ENCODE measurements at regions not wholly inside any gene's neighbourhood (a gene's known extent, or its start where the extent isn't known, plus 50 kb on each side); places are given as distances from the start of the nearest gene placed in this dataset.

DNA sequence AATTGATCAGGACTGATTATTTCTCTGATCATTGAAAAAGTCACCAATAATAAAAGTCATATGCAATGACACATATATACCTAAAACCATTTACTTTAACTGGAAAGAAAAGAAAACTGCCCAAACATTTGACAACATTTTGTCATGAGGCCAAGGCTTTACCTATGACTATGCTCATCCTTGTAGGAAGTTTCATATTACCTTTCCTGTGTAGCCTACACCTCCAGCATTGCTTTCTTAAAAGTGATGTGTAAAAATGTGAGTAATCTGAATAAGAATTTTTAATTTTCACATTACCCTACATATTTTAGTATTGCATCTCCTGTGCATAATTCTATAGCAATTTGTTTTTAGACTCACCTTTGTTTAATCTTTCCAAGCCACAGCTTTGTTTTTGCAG is 419.8 kb upstream of the FIGN start:
- no peak for DNase-seq

DNA sequence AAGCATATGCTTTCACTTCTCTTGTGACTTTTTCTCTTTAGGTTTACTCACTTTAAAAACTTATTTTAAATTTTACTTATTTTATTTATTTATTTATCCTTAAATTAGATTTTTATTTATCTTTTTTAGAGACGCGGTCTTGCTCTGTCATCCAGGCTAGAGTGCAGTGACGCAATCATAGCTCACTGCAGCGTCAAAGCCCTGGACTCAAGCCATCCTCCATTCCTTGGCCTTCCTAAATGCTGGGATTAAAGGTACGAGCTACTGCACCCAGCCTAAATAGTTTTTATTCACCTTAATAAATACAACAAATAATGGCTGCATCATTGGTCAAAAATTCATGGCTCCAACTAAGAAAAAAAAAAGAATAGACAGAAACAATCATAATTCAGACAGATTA is 415.7 kb upstream of the FIGN start:
- no peak for DNase-seq

DNA sequence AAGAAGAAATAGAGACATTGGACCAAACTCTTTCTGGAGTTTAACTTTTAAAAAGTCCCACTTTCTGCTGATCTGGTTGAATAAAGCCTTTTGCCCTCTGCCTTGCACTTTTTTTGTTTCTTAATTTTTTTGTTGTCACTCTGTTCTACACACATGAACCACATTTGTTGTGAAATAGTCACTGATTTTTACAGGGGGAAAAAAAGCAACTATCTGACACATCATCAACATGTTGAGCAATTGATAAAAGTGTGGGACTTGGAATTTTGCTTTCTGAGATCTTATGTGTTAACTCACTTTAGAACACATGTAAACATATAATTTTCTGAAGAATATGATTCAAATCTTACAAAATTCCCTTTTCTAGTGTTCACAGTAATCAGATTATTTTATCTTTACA is 414.8 kb upstream of the FIGN start:
- no peak for DNase-seq

DNA sequence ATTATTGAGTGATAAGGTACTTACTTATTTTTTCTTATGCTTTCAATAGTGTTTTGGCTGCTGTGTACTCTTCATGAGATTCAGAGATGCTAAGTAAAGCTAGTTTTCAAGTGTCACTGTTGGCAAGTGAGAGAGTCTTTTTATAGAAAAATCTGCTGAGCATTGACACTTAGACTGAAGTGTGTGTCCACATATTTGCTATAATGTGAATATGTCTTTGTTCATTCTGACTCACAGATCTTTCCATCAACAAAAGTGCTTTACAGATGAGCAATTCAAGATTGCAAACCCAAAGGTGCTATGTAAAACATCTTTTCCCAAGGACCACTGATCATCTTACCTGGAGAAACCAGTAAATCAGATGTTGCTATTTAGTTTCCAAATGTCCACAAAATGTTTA is 410.6 kb upstream of the FIGN start:
- no peak for DNase-seq

DNA sequence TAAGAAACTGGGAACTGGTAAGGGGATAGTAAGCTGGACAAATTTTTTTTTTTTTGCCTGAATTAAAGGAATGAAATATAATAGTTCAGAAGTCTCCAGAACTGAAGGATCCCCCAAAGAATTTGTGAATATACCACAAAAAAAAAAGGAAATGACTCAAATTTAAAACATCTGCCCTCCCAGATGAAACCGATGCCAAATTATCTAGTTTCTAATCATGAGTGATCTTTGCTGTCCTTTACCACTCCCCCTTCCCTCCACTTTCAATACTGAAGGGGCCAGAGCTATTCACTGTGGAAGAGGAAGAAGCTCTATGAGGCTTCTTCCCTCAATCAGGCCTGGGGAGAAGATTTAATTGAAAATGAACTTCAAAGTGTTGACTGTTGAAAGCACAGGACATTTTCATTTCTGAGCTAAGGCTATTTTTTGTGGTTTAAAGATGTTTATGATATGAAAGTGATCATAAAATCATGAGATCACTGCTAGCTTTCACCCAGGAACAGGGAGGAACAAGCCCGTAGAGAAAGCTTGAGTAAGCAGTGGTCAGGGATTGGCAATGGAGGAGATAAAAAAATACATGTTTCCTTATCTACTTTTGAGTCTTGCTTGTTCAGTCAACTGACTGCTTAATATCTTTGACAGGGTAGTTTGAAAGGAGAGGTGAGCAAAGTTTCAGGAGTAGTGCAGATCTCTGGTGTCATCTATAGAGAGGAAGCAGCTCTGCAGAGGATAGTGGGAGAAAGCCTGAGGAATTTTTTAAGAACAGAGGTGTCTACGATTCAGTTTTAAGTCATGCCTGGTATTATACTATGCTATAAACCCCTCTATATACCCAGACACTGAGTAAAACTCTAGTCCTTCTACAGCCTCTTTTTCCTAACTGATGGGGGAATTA is 409.5 kb upstream of the FIGN start:
- DNase-seq, result no peak

DNA sequence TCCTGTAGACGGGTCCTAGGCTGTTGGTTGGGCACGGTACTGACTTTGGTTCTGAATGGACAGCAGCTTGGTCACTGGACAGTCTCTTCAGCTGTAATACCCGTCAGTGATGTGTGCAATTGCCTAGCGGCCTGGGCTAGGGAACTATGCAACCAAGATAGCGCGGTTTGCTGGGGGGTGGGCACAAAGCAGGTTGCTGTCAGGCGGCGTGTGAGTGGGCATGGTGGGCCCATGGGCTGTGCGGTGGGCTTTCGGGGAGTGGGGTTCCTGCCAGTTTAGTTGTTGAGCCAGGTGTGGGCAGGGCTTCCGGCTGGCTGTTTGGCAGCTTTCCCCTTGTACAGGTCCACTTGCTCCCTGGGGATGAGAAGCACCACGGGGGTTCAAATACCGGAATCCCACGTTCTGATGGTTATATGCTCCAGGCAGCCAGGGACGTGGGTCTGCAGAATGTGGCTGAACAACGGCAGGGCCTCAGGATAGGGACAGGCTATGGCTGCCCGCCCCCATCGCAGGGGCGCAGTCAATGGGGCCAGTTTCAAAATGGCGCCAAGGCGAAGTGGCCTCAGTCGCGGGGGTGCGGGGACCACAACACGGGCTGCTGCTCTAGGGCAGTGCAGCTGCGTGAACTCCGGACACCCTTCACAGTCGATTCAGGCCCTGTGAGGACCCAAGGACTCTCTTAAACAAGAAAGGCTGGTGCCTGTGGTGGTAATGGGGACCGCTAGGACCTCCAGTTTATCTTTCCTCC is 407.5 kb upstream of the FIGN start:
- DNase-seq, result no peak

DNA sequence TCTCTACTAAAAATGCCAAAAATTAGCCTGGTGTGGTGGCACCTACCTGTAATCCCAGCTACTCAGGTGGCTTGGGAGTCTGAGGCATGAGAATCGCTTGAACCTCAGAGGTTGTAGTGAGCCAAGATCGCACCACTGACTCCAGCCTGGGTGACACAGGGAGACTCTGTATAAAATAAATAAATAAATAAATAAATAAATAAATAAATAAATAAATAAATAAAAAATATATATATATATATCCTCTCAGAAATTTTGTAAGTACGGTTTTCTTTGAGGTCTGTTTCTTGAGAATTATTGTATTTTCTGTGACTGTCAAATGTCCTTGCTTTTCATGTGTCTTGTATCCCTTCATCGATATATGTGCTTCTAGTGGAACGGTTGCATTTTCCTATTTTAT is 406.9 kb upstream of the FIGN start:
- no peak for DNase-seq

DNA sequence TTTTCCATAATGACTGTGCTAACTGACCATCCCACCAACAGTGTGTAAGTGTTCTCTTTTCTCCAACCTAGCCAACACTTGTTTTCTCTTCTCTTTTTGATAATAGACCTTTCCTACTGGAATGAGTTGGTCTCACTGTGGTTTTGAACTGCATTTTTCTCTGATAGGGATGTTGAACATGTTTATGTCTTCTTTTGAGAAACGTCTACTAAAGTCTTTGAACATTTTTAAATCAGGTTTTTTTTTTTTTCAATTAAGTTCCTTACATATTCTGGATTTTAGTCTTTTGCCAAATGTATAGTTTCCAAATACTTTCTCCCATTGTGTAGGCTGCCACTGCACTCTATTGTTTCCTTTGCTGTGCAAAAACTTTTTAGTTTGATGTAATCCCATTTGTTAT is 405.5 kb upstream of the FIGN start:
- no peak for DNase-seq

DNA sequence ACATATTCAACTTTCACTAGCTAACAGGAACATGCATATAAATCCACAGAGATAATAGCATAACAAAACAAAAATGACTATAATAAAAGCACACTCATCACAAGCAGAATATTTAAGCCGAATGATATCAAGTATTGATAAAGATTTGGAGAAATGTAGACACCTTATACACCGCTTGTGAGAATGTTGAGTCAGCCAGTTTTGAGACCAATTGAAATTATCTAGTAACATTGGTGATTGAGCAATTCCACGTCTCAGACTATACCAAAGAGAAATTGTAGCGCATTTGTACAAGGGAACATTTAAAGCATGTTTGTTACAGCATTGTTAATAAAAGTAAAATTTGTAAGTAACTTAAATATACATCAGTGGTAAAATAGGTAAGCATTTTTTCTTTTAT is 402.9 kb upstream of the FIGN start:
- DNase-seq, result no peak

DNA sequence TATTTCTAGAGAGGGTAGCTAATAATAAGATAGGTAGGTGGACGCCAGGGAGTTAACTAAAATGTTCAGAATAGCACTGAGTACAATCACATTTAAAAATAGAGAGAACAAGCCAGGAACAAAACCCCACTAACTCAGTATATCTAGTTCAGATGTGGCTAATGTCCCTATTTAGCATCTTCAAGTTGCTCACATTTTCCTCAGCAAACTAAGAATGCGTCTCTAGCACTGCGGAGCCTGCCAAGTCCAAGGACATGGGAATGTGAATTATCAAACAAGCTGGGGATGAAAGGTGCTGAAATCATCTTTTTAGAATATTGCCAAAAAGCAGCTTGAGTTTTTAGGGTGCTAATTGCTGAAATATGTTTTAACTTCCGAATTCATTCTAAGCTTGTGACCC is 398.5 kb upstream of the FIGN start:
- DNase-seq, result no peak

DNA sequence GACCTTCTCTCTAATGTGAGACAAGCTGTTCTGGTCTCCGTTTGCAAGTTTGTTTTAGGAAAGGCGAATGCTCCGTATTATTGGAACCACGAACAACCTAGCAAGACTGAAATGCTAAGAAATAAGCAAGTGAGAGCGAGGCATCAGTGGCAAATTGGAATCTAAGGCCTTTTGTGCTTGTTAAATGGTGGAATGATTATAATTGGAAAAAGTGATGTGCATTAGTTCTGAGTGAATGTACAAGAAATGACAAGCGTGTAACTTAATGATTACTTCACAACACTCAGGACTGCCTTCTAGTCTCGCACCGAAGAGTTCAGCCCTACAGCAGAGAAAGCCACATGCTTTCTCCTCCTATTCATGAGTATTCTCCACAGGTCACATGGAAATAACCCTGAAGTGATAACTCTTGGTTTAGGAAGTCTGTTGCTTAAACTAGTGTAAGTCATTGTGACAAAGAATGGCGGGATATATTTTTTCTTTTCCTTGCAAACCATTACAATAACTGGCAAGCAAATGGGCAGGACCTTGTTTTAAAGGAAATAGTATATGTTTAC is 392.2 kb upstream of the FIGN start:
- DNase-seq, result no peak

DNA sequence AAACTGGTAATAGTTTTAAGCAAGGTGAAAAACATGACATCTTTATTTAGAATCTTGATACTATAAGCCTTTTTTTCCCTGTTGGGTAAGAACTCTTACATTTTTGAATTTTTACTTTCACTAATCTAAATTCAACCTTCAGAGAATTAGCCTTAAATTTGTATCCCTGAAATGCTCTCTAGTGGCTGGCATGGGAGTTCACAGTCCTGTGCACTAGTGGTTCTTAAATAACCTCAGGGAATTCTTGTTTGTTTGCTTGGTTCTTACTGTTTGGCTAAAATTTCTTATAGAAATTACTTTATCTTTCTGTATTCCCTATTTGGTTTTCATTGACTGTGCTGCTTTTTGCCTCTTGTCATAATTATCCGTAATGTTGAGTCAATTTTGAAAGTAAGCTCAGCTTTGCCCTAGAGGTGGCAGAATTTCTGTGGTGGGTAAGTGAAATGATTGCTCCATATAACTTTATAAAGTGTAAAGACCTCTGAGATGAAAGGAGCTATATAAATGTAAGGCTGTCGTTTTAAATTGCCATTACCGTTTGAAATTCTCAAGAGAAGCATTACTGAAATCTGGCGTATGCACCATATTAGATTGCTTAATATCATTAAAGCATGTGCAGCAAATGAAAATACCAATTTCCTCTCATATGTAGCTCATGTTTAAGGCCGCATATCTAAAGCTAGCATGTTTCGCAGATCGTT is 391.3 kb upstream of the FIGN start:
- DNase-seq, result no peak

DNA sequence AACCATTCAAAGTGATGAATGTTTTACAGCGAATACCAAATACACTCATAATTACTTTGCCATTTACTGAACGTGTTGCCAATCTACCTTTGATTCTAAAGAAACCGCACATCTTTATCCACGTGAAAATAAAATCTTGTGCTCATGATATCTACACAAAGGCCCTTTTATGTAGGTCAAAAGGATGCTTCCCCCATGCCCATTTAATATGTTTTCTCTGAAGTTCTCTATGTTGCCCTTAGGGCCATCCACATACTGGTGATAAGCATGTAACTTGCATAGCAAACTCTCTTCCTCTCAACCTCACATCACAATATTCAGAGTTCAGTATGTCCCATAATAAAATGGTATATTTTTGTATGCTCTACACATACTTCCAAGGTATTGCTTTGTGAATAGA is 380.0 kb upstream of the FIGN start:
- no peak for DNase-seq

DNA sequence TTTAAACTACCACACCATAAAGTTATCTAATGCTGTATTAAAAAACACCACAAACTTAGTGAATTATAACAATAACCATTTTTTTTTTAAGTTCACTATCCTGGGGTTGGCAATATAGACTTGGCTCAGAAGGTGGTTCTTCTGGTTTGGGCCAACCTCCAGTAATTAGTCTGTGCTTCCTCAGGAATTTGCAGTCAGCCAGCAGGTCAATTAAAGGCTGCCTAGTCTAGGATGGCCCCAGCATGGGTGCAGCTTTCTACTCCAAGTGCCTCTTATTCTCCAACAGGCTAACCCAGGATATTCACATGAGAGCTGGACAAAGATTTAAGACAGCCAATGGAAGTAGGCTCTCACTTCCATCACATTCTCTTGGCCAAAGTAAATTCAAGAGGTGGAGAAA is 379.1 kb upstream of the FIGN start:
- no peak for DNase-seq

DNA sequence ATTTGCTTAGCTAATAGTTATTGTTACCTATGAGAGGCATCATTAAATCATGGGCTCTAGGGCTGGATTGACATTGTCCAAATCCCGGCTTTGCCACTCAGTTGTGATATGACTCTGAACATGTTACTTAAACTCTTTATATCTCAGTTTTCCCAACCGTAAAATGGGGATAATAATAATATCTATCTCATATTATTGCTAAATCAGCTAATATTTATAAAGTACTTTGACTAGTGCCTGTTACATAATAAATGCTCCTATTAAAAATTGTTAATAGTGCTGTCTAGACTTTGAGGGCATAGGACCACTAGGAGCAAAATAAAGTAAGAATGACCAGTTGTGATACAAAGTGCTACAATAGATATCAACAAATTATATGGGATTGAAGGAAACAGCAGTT is 376.3 kb upstream of the FIGN start:
- DNase-seq, result no peak

DNA sequence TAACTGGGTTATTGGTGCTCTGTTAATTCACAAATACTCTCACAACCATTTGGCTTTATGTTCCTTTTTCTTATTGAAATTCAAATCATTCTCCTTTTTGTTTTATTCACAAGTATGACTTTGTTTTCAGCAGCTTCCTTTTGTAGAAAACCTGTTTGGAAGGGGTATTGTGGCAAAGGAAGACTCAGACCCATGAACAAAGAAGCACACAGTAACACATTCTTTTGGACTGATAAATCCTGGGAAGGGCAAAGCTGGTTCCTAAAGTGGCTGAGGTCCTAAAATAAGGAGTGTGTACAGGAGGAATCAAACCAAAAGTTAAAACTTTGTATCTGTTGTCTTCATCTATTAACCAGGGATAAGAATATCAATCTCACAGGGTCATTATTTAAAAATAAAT is 374.7 kb upstream of the FIGN start:
- DNase-seq, result no peak

DNA sequence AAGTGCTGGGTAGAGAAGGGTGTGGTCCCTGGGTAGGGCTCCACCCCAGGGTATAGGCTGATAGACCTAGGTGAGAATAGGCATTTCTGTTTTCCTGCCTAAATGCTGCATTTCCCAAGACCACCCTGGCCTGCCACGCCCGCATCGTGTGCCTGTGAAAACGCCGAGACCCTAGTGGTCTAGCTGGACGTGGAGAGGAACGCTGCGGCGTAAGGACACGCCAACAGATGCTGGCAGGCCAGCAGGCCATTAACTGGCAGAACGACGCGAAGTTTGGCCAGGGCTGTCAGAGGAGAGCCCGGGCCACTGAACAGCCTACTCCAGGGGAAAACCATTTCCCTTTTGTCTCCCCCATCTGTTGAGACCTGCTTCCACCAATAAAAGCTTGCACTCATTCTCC is 373.2 kb upstream of the FIGN start:
- no peak for DNase-seq

DNA sequence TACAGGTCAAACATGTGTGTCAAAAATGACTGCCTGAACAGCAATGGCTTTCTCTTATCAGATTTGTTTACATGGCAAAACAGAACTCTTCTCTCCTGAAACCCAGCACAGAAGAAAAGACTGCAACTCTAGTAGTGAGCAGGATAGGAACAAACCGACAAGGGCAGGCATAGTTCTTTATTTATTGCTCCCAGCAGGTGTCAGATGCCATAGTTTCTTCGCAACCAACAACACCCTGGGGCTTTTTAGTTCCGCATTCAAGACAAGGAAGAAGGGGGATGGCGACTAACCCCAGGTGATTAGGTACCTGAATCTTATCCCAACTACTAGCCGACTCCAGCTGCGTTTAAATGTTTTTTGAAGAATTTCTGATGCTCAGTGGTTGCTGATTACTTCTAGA is 367.5 kb upstream of the FIGN start:
- no peak for DNase-seq

DNA sequence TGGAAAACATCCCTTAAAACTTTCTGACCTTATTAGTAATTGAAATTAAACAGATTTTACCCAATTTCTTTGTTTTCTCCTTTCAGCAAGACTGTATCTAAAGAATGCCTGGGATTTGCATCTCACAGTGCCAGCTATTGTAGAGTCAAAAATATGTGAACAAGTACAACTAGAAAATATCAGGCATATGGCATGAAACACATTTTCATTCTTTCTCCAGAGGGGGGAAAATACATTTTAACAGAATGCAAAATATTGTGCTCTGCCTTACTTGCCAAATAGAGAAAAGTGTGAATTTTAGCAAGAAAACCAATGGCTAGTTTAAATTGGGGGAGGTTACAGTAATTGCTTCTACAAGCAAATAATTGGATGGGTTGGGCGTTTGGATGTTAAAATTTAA is 366.6 kb upstream of the FIGN start:
- DNase-seq, result no peak

DNA sequence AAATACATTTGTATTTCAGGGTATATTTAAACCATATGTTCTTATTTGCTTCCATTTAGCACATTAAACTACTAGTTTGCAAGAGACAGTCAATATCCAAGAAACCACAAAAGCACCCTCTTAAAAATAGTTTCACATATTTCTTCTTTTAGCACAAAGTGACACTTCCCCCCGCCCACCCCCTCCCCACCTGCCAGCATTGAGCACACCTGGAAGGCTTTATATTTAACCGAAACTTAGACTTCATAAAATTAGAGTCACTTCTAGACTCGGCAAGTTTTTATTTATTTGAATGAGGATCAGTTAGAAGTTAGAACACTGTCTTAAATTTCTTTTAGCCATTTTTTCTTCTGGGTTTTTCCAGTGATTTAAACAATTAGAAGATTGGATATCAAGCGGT is 355.9 kb upstream of the FIGN start:
- DNase-seq, result no peak

DNA sequence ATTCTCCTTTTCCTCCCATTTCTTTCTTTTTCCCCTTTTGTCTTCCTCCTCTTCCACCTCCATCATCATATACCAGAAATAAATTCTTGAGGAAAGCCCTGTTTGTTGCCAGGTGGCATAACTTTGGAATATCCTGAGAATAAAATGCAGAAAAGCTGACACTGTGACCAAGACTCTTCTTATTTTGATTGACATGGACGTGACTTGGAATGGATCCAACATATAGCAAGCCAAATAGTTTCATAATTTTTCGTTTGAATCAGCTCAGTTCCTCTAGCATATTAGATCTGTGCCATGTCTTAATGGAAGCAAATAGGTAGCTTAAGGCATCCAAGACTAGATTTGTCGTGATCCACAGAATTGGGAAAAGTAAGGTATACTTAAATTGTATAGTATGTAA is 354.7 kb upstream of the FIGN start:
- no peak for DNase-seq

DNA sequence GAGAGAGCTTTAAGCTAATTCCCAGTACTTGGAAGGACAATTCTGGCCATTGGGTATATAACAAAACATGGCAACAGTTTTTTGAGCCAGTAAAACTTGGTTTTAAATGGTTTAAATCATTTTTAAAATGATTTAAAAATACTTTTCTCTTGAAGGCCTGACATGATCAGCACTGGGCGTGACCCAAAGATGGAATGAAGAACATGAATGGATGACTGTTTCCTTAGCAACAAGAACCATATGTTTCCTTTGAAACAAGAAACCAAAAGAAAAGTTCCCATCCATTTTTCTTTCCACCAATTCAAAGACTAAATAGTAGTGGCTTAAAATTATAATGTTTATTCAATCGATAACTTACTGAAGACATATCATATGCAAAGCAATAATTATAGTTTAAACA is 348.3 kb upstream of the FIGN start:
- no peak for DNase-seq

DNA sequence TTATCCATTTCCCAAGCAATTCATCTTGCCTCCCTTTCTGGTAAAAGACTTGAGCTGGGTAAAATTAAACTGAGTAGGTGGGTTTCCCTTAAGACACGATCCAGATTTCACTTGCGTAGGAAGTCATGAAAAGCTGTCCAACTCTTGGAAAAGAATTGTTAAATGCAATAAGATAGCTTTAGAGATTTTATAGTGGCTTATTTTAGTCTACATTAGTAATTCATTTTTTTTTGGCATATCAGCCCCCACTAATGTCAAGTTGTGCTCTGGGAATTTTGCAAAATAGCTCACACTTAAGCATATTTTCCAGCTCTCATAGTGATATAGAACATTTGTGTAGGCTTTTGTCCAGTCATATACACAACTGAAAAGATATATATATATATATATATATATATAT is 344.7 kb upstream of the FIGN start:
- DNase-seq, result no peak

DNA sequence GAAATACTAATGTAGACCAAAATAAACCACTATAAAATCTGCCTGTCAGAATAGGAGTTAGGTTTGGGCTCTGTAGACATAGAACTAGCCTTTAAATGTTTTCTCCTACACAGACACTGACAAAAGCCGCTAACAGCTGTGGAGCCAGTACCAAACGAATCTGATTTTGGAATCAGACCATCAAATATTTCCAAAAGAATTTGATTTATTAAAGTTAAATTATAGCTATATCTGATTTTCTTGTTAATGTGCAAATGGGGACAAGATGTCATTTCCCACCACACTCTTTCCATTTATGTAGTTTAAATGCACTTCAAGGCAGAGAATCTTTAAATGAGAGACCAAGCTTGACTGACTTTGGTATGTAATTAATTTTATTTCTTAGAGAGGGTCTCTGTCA is 343.4 kb upstream of the FIGN start:
- no peak for DNase-seq
